BLaER1 treated with 17β-estradiol and CSF1 and Interleukin-3, amounts not matched to agents 10 nM and 100 nM (cell line): ENCODE measurements at regions not wholly inside any gene's neighbourhood (a gene's known extent, or its start where the extent isn't known, plus 50 kb on each side); places are given as distances from the start of the nearest gene placed in this dataset.

Experiments used
- H3K27ac ChIP-seq, 11 experiments: shearing (Covaris generic); formaldehyde crosslinking; 2 replicates each; pipeline ENCODE4 v1.8.1; 2022
- H3K27me3 ChIP-seq, 11 experiments: shearing (Covaris generic); formaldehyde crosslinking; 2 replicates each; pipeline ENCODE4 v1.8.1; 2022
- H3K36me3 ChIP-seq, 11 experiments: shearing (Covaris generic); formaldehyde crosslinking; 2 replicates each; pipeline ENCODE4 v1.8.1; 2022
- H3K4me1 ChIP-seq, 10 experiments: shearing (Covaris generic); formaldehyde crosslinking; 2 replicates each; pipeline ENCODE4 v1.8.1; 2022
- H3K4me2 ChIP-seq, 11 experiments: shearing (Covaris generic); formaldehyde crosslinking; 2 replicates each; pipeline ENCODE4 v1.8.1; 2022
- H3K4me3 ChIP-seq, 10 experiments: shearing (Covaris generic); formaldehyde crosslinking; 2 replicates each; pipeline ENCODE4 v1.8.1; 2022
- H3K9ac ChIP-seq, 11 experiments: shearing (Covaris generic); formaldehyde crosslinking; 2 replicates each; pipeline ENCODE4 v1.8.1; 2022
- H3K9me3 ChIP-seq, 11 experiments: shearing (Covaris generic); formaldehyde crosslinking; replicated peaks in 1 of 11; 2 replicates each; pipeline ENCODE4 v1.8.1; 2022
- H4K20me1 ChIP-seq, 11 experiments: shearing (Covaris generic); formaldehyde crosslinking; 2 replicates each; pipeline ENCODE4 v1.8.1; 2022
- Cebpa-rat ChIP-seq, 11 experiments: shearing (Covaris generic); IDR thresholded peaks; 2 replicates each; pipeline ENCODE4 v1.8.1; 2022

DNA sequence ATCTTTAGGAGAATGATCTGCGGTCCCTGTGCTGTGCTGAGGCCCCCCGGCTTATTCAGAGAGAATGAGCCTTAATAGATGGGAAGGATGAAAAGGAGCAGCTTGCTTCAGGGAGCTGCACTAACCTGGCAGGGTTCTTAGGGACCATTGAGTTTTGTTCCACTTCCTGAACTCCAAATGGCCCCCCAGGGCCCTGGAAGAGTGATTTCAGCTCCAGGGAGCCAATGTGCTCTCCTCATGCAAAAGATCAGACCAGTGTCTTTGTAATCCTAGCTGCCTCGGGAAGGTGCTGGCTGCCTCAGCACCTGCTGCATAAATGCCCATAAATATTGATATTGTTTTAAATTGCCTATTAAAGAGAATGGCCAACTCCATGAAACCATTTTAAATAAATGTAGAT lies 210.2 kb downstream of the NCK2 start:
- Histone ChIP-seq H3K27me3 (no peaks in the 10 kb centered on the region), H3K9me3 (peaks cover 0 to 9% (median 5%) of the 10 kb centered on the region in 11 experiments; a peak in 4 of 22 replicates), H4K20me1 (no peaks in the 10 kb centered on the region), H3K36me3 (no peaks in the 10 kb centered on the region), H3K27ac (no peak overlapping the region), H3K9ac (no peak overlapping the region), H3K4me2 (no peak overlapping the region), H3K4me3 (no peak overlapping the region), H3K4me1 (peaks cover 0 to 21% (median 16%) of the 10 kb centered on the region in 10 experiments; a peak in 16 of 20 replicates)
- no peak for TF ChIP-seq Cebpa-rat (IDR thresholded peaks at IDR 0.05)

DNA sequence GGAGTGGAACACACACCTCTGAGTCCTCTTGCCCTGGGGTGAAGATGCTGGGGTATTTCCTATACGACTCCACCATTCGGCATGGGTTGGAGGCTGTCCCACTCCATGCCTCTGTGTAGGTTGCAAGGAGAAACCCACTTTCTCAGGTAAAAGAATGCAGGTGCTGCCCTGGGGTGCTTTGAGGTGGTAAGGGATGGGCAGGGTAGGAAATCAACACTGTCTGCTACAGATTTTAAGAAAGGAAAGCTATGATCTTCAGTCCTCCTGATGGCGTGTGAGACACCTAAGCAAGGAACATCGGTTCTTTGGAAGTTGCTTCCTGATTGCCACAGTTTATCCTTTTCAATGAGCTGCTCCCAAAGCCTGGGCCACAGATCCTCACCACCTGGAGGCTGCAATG lies 209.2 kb downstream of the NCK2 start:
- Histone ChIP-seq H3K9ac (no peak overlapping the region), H3K36me3 (no peaks in the 10 kb centered on the region), H3K4me3 (no peak overlapping the region), H3K9me3 (peaks cover 0 to 9% (median 5%) of the 10 kb centered on the region in 11 experiments; a peak in 5 of 22 replicates), H3K27ac (no peak overlapping the region), H3K27me3 (no peaks in the 10 kb centered on the region), H4K20me1 (no peaks in the 10 kb centered on the region), H3K4me1 (peaks cover 0 to 21% (median 16%) of the 10 kb centered on the region in 10 experiments; a peak in 16 of 20 replicates), H3K4me2 (no peak overlapping the region)
- no peak for TF ChIP-seq Cebpa-rat (IDR thresholded peaks at IDR 0.05)

DNA sequence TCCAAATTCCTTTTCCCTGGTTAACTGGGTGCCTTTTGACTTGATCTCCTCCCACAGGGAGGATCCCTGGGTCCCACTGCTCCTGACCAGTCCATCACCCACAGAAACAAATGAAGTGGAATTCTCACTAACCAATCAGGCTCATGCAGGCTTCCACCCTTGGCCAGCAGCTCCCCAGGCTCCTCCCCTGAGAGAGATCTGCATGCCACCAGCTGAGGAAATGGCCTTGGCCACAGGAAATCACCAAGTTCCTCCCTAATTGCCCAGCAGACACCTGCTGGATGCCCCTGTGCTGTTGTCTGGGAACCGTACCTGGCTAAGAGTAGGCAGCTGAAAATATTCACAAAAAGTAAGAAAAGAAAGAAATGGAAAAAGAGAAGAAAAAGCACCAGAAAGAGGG lies 207.4 kb downstream of the NCK2 start:
- H4K20me1 ChIP-seq: no peaks in the 10 kb centered on the region
- H3K27me3 ChIP-seq: no peaks in the 10 kb centered on the region
- H3K36me3 ChIP-seq: no peaks in the 10 kb centered on the region
- TF ChIP-seq Cebpa-rat (IDR thresholded peaks at IDR 0.05): no peak
- H3K27ac ChIP-seq: no peak overlapping the region
- H3K4me1 ChIP-seq: peaks cover 0 to 21% (median 16%) of the 10 kb centered on the region in 10 experiments; a peak in 16 of 20 replicates
- H3K4me3 ChIP-seq: no peak overlapping the region
- peak overlapping the region in 10 of 11 experiments; percentile 11 to 63 (median 42); a peak in 16 of 22 replicates for H3K4me2 ChIP-seq
- H3K9me3 ChIP-seq: no peaks in the 10 kb centered on the region; a peak in 1 of 22 replicates
- H3K9ac ChIP-seq: no peak overlapping the region

- H3K9me3 ChIP-seq: no peaks in the 10 kb centered on the region; a peak in 1 of 22 replicates
- H4K20me1 ChIP-seq: no peaks in the 10 kb centered on the region
- peaks cover 0 to 21% (median 16%) of the 10 kb centered on the region in 10 experiments; a peak in 16 of 20 replicates for H3K4me1 ChIP-seq
- H3K27ac ChIP-seq: no peak overlapping the region
- peak overlapping the region in 6 of 11 experiments; percentile 21 to 63 (median 35); a peak in 8 of 22 replicates for H3K4me2 ChIP-seq
- H3K27me3 ChIP-seq: no peaks in the 10 kb centered on the region
- no peak overlapping the region for H3K4me3 ChIP-seq
- H3K36me3 ChIP-seq: no peaks in the 10 kb centered on the region
- TF ChIP-seq Cebpa-rat (IDR thresholded peaks at IDR 0.05): no peak
- H3K9ac ChIP-seq: no peak overlapping the region
These were observed 206.6 kb downstream of the NCK2 start for GRCh38 chr2:105951384-105951694.

DNA sequence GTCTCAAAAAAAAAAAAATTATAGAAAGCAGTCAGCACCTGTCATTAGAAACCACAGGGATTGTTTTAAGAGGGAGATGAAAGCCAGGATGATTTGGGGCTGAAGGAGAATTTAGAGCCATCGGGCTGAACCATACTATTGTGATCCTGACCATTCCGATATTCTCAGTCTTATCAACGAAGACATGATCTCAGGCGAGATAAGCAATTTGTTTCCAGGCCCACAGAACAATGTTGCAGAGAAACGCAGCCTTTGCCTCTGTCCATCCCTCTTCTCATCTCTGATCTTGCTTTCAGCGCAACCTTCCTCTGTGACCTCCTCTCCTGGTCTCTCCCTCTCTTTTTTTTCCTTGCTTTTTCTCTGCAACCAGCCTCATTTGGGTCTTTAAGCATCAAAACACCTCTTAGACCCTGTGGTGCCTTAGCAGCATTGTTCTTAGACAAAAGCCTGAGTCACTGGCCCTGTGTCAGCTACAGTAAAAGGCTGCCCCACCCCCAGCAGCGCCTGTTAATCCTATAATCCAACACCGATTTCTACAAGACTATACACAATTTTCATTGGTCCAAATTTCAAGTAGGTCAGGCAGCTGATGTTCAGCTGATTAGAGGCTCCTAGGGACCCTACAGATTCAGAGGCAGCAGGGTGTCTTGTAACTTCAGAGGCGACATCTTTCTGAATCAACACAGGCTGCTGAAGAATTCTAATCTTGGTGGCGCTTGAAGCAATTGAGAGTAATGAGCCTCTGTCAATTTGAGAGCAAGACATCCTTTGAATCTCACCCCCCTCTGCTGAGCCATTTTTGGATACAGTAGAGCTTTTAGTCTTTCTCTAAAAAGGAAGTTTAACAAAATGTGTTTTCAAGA lies 206.0 kb downstream of the NCK2 start:
- Histone ChIP-seq H3K4me1 (peaks cover 0 to 21% (median 16%) of the 10 kb centered on the region in 10 experiments; a peak in 16 of 20 replicates), H4K20me1 (no peaks in the 10 kb centered on the region), H3K27me3 (no peaks in the 10 kb centered on the region), H3K4me2 (no peak overlapping the region; a peak in 2 of 22 replicates), H3K36me3 (no peaks in the 10 kb centered on the region), H3K9me3 (no peaks in the 10 kb centered on the region; a peak in 1 of 22 replicates), H3K27ac (no peak overlapping the region), H3K4me3 (no peak overlapping the region), H3K9ac (no peak overlapping the region)
- no peak for TF ChIP-seq Cebpa-rat (IDR thresholded peaks at IDR 0.05)

DNA sequence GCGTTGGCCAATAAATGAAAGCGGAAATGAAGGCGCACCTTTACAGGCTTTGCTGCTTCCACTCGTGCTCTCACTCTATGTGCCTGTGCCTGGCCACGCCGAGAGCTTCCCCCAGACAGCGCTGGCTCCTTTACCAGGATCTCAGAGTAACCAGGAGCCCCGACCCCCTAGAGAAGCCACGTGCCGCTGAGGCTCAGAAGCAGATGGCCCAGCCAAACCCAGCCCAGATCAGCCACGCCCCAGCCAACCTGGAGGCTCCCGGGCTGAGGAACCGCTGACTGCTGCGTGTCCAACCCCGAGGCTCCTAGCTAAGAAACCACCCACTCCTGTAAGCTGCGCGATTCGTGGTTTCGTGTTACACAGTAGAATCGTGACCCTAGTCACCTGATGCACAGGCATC lies 199.3 kb downstream of the NCK2 start:
- Histone ChIP-seq H3K27me3 (no peaks in the 10 kb centered on the region), H3K9me3 (peaks cover 9 to 34% (median 28%) of the 10 kb centered on the region in 11 experiments; a peak in 21 of 22 replicates), H3K4me2 (no peak overlapping the region), H3K4me1 (no peaks in the 10 kb centered on the region), H3K9ac (no peak overlapping the region), H4K20me1 (no peaks in the 10 kb centered on the region), H3K4me3 (no peak overlapping the region), H3K36me3 (no peaks in the 10 kb centered on the region), H3K27ac (no peak overlapping the region)
- TF ChIP-seq Cebpa-rat (IDR thresholded peaks at IDR 0.05): no peak
